Stomach (tissue), 8 donors: ENCODE measurements at regions not wholly inside any gene's neighbourhood (a gene's known extent, or its start where the extent isn't known, plus 50 kb on each side); places are given as distances from the start of the nearest gene placed in this dataset.

Experiments used
- DNase-seq, 2 donors: peaks; one replicate each; pipeline versions ENCODE4 v3.0.0 to v3.0.0-alpha.2; 2013 to 2019
- H3K27ac ChIP-seq, 5 donors: fragments of 200-600 bp in 4 of 5; sonication (generic) in 4 of 5; one replicate each; pipeline ENCODE4 v1.5.1; 2013 to 2019; ENCODE audit warnings: mild to moderate bottlenecking in 1 of 5, moderate library complexity in 1 of 5
- H3K27me3 ChIP-seq, 3 donors: fragments of 200-600 bp; sonication (generic); one replicate each; pipeline ENCODE4 v1.5.1; 2017 to 2019; ENCODE audit warnings: mixed run types in 1 of 3
- H3K36me3 ChIP-seq, 4 donors: fragments of 200-600 bp; sonication (generic); 1 replicate in 3 of 4; 2 replicates in 1 of 4; pipeline ENCODE4 v1.5.1; 2016 to 2019
- H3K4me1 ChIP-seq, 4 donors: fragments of 200-600 bp; sonication (generic); one replicate each; pipeline ENCODE4 v1.5.1; 2016 to 2019
- H3K4me3 ChIP-seq, 4 donors: fragments of 200-600 bp; sonication (generic) in 3 of 4; one replicate each; pipeline ENCODE4 v1.5.1; 2016 to 2019; ENCODE audit warnings: mild to moderate bottlenecking in 1 of 4
- H3K9me3 ChIP-seq, 4 donors: fragments of 200-600 bp; sonication (generic); one replicate each; pipeline ENCODE4 v1.5.1; 2016 to 2019
- CTCF ChIP-seq, 7 experiments: fragments of 450-650 bp in 4 of 7; fragments of 200-600 bp in 3 of 7; sonication (generic) in 3 of 7; IDR thresholded peaks; one replicate each; pipeline ENCODE4 v1.5.1; 2016 to 2019; ENCODE audit warnings: antibody characterized with exemption in 7 of 7, control low read depth in 2 of 7, mild to moderate bottlenecking in 1 of 7
- EP300 ChIP-seq: sonication (generic); formaldehyde crosslinking; IDR thresholded peaks from one replicate; pipeline ENCODE4 v1.6.1; 2017; ENCODE audit warnings: antibody characterized with exemption
- POLR2A ChIP-seq, 4 donors: fragments of 450-650 bp; IDR thresholded peaks; one replicate each; pipeline ENCODE4 v1.6.1; 2016; ENCODE audit warnings: antibody characterized with exemption in 4 of 4, control low read depth in 2 of 4, mild to moderate bottlenecking in 1 of 4, moderate library complexity in 1 of 4
- POLR2AphosphoS5 ChIP-seq, 3 donors: sonication (generic); formaldehyde crosslinking; IDR thresholded peaks; one replicate each; pipeline ENCODE4 v1.6.1; 2016; ENCODE audit warnings: antibody characterized with exemption in 3 of 3
- WGBS, 5 donors: extraction: QIAGEN DNeasy Blood & Tissue Kit in 3 of 5; methylation state at CpG; one replicate each; pipeline versions ENCODE4 v1.1.5 to v1.1.7; 2013 to 2018; 5-methylcytosine and 5-hydroxymethylcytosine counted together
- intact Hi-C: fragments of 100-400 bp; cut with DNase I; formaldehyde crosslinking; loops from one replicate; pipeline ENCODE4 v1.15.1; 2023; ENCODE audit warnings: low total_unique reads
- donor health status: healthy with polysubstance abuse.
- donor health status: Bipolar disorder and iron deficiency.
- donor health status: healthy.

DNA sequence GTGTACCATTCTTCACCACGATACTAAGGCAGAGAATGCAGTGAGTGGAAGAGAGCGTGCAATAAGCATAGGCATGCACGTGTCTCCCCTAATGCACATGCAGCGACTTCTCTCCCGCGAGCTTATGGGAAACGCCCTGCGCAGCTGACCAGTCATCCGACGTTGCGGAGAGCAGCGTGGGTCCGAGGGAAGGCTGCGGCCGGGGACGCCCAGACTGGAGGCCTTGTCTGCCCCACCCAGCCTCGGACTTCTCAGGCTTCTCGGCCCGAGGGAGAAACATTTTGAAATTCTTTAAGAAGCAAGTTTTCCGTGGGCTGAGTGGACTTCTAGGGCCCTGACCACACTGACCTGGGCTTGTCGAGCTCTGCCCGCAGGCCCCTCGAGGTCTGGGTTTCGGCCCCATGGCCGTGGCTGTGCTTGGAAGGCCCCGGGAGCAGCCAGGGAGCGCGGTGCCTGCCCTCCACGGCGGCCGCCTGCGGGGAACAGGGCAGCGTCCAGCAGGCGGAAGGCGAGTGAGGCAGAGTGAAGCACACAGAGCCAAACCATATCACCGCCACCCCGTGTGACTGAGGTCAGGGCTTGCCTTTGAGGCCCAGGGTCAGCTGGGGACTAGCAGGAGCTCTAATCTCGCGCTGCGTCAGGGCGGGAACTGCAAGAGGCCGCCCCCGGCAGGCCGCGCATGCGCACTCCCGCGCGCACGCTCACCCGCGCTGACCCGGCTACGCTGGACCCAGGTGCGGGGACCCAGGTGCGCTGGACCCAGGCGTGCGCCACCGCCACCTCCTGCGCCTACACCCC, 60.0 kb upstream of the IRX1 start:
- no peak overlapping the region for H3K27ac ChIP-seq
- H3K4me3 ChIP-seq: no peak overlapping the region
- H3K4me1 ChIP-seq: no peaks in the 10 kb centered on the region
- TF ChIP-seq POLR2A (IDR thresholded peaks at IDR 0.05): no peak
- no peak for TF ChIP-seq EP300
- no peak for TF ChIP-seq POLR2AphosphoS5 (IDR thresholded peaks at IDR 0.05)
- TF ChIP-seq CTCF (IDR thresholded peaks at IDR 0.05): no peak
- no peaks in the 10 kb centered on the region for H3K27me3 ChIP-seq
- DNase-seq: no peak
- 93 to 95% (median 94%) methylated on average over 38 to 60 of the region's 60 CpGs for WGBS, 5 donors
- H3K36me3 ChIP-seq: no peaks in the 10 kb centered on the region
- intact Hi-C loops: no loop called here
- peaks cover 0 to 37% (median 6%) of the 10 kb centered on the region in 4 donors for H3K9me3 ChIP-seq

- Histone ChIP-seq H3K36me3 (no peaks in the 10 kb centered on the region), H3K9me3 (peaks cover 0 to 37% (median 6%) of the 10 kb centered on the region in 4 donors), H3K27me3 (no peaks in the 10 kb centered on the region), H3K4me1 (no peaks in the 10 kb centered on the region), H3K27ac (no peak overlapping the region), H3K4me3 (no peak overlapping the region)
- intact Hi-C loops: no loop called here
- TF ChIP-seq CTCF (IDR thresholded peaks at IDR 0.05): no peak
- TF ChIP-seq EP300: no peak
- WGBS, 5 donors: 91 to 95% (median 93%) methylated on average over 13 of the region's 13 CpGs
- DNase-seq: no peak
Measured at GRCh38 chr5:3534997-3535396, 60.6 kb upstream of the IRX1 start.

GRCh38 chr5:3531320-3531986, 64.2 kb upstream of the IRX1 start:
- Histone ChIP-seq H3K36me3 (no peaks in the 10 kb centered on the region), H3K27ac (no peak overlapping the region), H3K4me1 (no peaks in the 10 kb centered on the region), H3K27me3 (no peaks in the 10 kb centered on the region), H3K4me3 (no peak overlapping the region), H3K9me3 (peaks cover 0 to 28% (median 6%) of the 10 kb centered on the region in 4 donors)
- intact Hi-C loops: no loop called here
- DNase-seq: no peak
- WGBS, 5 donors: 53 to 62% (median 57%) methylated on average over 8 of the region's 8 CpGs
- TF ChIP-seq EP300: no peak
- no peak for TF ChIP-seq CTCF (IDR thresholded peaks at IDR 0.05)
- no peak for TF ChIP-seq POLR2A (IDR thresholded peaks at IDR 0.05)
- TF ChIP-seq POLR2AphosphoS5 (IDR thresholded peaks at IDR 0.05): no peak

DNA sequence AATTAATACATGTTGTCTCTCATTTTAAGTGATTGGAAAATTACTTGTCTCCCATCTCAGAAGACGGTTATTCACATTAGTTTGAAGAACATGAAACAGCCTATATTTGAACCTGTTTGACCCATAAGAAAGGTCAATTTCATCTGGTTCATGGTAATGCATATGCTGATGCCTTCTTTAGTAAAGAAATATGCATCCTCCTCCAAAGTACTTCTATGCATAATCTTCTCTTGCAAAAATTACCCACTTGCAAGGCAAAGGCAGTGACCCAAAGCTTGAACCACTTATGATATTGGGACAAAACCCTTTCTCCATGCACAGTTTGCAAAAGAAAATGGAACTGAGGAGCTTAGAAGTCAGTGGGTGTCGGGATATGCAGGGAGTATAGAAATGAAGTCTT, 65.4 kb upstream of the IRX1 start:
- H3K9me3 ChIP-seq: peaks cover 0 to 22% (median 2%) of the 10 kb centered on the region in 4 donors
- no peaks in the 10 kb centered on the region for H3K4me1 ChIP-seq
- TF ChIP-seq EP300: no peak
- TF ChIP-seq POLR2AphosphoS5 (IDR thresholded peaks at IDR 0.05): no peak
- H3K27me3 ChIP-seq: no peaks in the 10 kb centered on the region
- WGBS, 5 donors: 70 to 89% (median 84%) methylated on average over 2 of the region's 2 CpGs
- no peak overlapping the region for H3K27ac ChIP-seq
- intact Hi-C loops: no loop called here
- DNase-seq: no peak
- no peak overlapping the region for H3K4me3 ChIP-seq
- H3K36me3 ChIP-seq: no peaks in the 10 kb centered on the region
